HG03175 (cell line): ENCODE measurements at regions not wholly inside any gene's neighbourhood (a gene's known extent, or its start where the extent isn't known, plus 50 kb on each side); places are given as distances from the start of the nearest gene placed in this dataset.

Experiments
- ATAC-seq: cut with Tn5 transposase; IDR thresholded peaks from one replicate; pipeline ENCODE4 v1.9.1; 2021; ENCODE audit warnings: mild to moderate bottlenecking, moderate library complexity; ENCODE audit not compliant: unreplicated experiment

DNA sequence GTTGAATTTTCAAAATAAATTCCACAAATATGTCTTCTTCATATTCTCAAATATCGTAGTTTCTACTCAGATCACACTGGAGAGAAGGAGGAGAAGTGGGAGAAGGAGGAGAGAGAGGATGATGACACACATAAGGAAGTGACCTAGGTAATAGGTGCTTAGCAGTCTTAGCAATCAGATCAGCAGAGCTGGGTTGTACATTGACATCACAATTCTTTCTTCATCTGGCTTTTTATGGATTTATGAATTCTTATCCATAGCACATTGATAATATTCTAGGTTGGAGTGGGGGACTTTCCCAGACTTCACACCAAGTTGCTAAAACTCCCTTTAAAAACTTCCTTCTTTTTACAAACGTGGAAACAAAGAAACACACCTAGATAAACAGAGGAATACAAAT, 86.9 kb downstream of the FGF9 start:
- ATAC-seq: no peak

- ATAC-seq: no peak
These were observed 87.6 kb downstream of the FGF9 start for GRCh38 chr13:21758441-21758840.

DNA sequence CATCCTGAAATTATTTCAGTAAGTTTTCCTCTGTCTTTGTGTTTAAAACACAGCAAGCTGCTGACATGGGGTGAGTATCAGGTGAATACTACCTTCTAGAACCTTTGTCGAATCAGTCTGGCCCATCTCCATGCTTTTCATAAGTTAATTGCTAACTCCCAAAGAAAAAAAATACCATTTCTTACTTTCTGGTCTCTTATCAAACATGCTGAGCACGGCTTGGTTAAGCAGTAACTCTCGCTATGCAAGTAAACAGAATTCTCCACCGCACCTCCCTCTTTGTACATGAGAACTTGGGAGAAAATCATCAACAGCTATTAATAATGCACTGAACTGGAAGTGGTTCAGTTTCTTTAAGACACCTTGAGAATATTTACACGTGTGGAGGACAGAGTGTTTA, 88.6 kb downstream of the FGF9 start:
- no peak for ATAC-seq

DNA sequence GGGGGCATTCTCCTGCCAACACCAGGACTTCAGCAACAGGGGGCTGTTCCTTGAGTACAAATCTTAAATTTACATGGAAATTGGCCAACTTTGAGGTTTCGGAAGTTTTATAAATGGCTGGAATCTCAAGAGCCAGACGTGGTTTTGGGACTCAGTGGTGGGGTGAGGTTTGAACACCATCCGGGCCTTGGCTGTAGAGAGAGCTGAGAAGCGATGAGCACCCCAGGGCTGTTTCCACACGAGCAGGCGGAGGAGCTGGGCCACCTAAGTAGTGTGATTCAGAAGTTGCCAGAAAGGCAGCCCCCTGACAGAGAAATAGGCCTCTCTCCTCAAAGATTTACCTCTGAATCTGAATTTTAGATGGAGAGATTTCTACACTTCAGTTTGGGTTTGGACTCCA, 89.0 kb downstream of the FGF9 start:
- no peak for ATAC-seq

DNA sequence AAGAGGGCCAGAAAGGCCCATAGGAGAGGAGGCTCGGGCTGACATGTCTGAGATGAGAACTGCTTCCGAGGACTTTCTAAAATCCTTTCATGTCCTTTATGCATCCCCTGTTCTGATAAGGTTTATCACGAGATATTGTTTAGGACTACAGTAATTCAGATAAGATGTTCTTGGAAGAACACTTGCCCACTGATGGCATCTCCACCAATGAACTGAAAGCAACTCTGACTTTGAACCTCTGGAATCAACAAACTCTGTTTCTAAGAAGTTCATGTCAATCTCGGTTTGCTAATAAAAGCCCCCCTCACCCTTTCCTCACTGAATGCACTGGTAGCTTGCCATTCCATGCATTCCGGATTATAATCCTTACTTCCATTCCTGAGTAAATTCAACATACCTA, 90.9 kb downstream of the FGF9 start:
- ATAC-seq: no peak

DNA sequence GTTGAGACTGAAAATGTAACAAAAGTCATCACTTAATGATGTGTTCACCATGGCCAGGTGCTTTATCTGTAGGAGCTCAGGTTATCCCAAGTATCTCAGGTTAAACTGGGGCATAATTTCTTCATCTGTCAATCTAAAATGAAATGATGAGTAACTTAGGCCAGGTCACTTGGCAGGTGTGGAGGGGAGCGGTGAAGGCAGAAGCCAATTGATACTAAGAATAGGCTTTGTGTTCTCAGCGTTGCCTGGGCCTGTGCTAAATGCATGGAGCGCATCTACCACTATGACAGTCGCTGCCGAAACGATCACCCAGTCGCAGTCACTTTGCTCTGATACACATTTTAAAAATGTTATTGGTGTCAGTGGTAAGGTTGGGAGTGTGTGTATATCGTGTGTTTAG, 91.6 kb downstream of the FGF9 start:
- no peak for ATAC-seq

- ATAC-seq: no peak
These were observed 96.2 kb downstream of the FGF9 start for GRCh38 chr13:21767032-21767431.

DNA sequence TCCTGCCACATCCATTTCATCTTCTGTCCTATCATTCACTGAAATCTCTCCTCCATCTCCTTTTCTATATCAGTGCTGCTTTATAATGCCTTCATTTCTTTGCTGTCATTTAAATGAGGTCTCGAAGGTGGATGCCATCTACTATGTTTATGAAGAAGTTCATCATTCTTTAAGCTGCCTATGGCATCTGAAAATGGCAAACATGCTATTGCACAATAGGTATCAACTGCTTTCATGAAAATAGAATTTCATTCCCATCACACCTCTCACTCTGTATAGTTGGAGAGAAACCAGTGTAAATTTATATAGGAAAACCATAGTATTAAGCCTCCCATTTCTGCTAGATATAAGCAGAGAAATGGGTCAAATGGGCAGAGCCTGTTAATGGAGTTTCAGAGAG, 100.2 kb downstream of the FGF9 start:
- ATAC-seq: no peak

- no peak for ATAC-seq
These were observed 106.3 kb downstream of the FGF9 start for GRCh38 chr13:21777166-21777565.

DNA sequence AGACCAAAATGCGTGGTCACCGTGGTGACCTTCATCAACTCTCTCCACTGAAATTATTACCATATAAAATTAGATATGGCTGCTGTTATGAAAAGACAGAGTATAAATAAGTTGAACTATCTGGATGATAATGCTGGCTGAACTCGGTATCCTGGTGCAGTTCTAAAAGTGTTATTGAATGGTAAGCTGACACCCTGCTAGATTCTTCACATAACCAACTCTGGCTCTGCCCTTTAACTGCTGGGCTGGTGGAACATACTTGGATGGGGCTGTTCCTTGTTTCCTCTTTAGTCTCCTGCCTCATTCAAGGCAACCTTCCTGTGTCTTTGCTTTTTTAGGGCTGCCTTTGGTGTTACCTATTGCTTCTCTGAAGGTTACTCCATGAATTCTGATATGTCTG, 106.9 kb downstream of the FGF9 start:
- ATAC-seq: no peak

DNA sequence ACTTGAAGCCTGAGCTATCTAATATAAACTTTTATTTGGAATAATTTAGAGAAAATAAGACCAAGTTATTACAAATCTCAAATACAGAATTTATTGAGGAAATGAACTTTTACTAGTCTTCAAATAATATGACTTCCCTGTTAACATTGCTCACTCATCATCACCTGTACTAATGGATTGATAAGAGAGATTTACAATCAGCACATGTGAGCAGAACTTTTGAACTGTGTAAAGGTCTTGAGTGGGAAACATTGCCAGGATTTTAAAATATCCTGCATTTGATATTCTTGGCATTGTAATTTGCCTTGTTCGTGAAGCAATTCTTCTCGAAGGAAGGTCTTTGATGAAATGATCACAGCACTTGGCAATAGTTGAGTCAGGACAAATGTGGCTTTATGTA, 111.9 kb downstream of the FGF9 start:
- no peak for ATAC-seq

DNA sequence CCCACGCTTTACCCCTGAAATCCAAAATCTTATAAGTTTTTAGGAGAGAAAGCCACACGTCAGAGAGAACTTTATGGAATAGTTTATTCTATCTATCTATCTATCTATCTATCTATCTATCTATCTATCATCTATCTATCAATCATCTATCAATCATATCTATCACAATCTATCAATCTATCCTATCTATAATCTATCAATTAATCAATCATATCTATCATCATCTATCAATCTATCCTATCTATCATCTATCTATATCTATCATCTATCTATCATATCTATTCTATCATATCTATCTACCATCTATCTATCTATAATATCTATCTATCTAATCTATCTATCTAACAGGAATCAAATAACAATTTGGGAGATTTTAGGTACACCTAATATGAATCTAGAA, 115.1 kb downstream of the FGF9 start:
- no peak for ATAC-seq

DNA sequence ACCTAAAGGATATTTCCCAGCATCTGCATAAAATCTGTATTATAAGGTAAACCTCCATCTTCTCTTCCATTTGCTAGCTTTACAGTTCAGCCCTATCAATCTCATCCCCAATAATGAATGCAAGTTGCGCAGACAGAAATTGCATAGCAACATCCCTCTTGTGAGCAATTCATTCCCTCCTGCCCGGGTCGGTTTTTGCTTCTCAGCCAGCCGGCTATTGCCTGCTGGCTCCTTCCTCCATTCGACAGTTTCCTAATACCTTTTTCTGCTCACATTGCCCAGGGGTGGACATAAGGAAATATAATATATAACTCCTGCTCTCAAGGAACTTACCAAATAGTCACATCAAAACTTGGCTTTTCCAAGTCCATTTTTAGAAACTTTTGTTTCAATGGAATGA, 125.2 kb downstream of the FGF9 start:
- ATAC-seq: no peak

DNA sequence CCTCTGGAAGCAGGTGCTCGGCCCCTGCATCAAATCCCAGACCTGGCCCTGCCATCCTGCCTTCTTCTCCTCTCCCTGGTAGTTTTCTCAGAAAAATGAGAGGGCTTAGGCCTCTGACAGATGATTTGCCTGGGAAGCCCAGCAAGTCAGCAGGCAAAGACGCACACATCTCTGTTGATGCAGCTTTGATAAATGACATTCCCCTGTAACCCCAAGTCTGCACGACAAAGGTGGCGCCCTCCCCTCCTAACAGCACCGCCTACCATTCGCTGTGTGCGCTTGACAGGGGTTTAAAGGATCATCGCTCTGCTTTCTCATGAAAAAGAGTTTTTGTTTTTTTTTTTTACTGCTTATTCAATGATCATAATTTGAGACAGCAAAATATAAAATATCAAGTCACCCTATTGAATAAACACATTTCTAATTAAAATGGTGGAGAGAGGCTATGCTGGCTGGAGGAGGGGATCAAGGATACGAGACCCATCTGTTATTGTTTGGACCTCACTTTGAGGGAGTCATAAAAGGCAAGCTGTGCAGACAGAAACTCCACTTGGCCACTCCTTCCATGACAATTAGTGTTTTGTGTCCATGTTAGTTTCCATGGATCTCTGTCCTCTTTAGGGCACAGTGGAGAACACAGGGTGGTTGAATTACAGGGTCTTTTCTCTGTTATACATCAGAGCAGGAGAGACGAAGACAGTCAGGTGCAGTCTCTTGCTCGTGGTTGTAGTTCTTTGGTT, 126.1 kb downstream of the FGF9 start:
- no peak for ATAC-seq

- ATAC-seq: no peak
These were observed 126.9 kb downstream of the FGF9 start for GRCh38 chr13:21797736-21798135.

- ATAC-seq: no peak
These were observed 127.3 kb downstream of the FGF9 start for GRCh38 chr13:21798181-21798580.

GRCh38 chr13:21799671-21800070, 128.8 kb downstream of the FGF9 start:
- no peak for ATAC-seq

DNA sequence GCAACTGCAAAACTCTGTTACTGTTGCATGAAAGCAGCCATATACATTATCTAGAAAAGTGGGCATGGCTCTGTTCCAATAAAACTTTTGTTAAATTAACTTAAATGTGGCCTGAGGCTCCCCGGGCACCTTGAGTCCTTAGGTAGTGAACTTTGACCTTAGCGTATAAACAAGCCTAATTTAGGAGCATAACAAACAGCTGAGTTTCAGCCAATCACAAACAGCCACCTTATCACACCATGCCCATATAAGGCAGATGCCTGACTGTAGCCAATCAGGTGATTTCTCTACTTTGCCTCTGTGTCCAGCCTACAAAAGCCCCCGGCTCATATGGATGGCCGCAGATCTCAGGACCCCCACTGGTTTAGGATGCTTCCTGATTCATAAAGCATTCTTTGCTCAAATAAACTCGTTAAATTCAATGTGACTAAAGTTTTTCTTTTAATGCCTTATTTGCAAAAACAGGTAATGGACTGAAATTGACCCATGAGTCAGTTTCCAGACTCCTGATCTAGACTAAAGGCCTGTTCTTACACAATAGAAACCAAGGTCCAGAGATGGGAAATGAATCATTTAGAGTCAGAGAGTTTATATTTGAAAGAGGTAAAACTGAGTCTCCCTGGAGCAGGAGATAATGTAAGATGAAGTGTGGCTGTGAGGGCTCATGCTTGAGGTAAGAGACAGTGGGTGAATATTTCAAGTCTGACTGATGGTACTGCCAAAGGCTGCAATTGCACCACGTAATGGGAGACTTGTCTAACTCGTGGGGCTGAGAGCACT, 130.2 kb downstream of the FGF9 start:
- no peak for ATAC-seq

DNA sequence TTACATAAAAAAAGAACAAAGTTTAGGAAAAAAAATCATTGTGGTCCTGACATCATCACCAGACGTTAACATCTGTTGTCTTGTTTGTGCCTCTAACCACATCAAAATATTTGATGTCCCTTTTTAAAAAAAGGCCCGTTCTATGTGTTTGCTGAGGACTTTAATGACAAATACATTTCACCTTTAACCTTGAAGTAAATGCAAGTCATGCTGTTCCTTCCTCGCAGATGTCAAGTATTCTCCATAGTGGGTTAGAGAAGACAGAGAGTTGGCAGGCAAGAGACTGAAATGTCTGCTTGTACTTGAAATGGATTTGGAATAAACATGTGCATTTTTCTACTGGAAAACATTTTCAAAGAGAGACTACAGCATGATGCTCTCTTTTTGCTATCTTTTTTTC, 134.9 kb downstream of the FGF9 start:
- no peak for ATAC-seq

- ATAC-seq: no peak
These were observed 141.3 kb downstream of the FGF9 start for GRCh38 chr13:21812192-21812626.

DNA sequence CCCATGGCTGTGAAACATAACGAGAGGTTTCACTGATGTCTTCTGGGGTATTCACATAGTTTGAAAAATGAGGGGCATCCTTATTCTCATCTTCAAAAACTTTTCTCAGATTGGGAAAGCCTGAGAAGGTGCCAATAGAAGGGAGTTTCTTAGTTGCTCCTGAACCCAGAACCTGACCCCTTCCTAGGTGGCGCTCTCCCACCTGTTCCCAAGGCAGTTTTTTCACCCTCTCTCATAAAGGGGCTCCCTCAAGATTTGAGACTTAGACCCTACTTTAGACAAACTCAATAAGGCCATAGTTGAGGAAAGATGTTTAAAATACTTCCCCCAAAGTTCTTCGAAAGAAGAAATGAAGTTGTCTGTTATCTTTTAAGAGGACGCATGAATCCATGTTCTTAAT, 142.2 kb downstream of the FGF9 start:
- ATAC-seq: no peak

- no peak for ATAC-seq
These were observed 143.0 kb downstream of the FGF9 start for GRCh38 chr13:21813844-21814243.

GRCh38 chr13:21814604-21815003, 143.7 kb downstream of the FGF9 start:
- no peak for ATAC-seq
